Neuron (in vitro differentiated cells): ENCODE measurements at regions not wholly inside any gene's neighbourhood (a gene's known extent, or its start where the extent isn't known, plus 50 kb on each side); places are given as distances from the start of the nearest gene placed in this dataset.
"Not testable (repeated sequence)": the region's sequence is repeated elsewhere in the genome, so short reads cannot be mapped to it uniquely, and the experiment has no call there.

Experiments used
- H2AFZ ChIP-seq: one replicate; pipeline ENCODE4 v1.6.1; 2013; ENCODE audit warnings: low read depth, mild to moderate bottlenecking, inconsistent platforms, low read length, moderate library complexity
- H3K27me3 ChIP-seq: one replicate; pipeline ENCODE4 v1.6.1; 2013; ENCODE audit warnings: low read length; ENCODE audit not compliant: insufficient read depth
- H3K36me3 ChIP-seq: one replicate; pipeline ENCODE4 v1.6.1; 2013; ENCODE audit warnings: low read length; ENCODE audit not compliant: insufficient read depth
- H3K4me1 ChIP-seq: one replicate; pipeline ENCODE4 v1.6.1; 2013; ENCODE audit warnings: low read length; ENCODE audit not compliant: insufficient read depth
- H3K4me3 ChIP-seq: 2 replicates; pipeline ENCODE4 v1.5.1; 2013; ENCODE audit warnings: mild to moderate bottlenecking, low read length, moderate library complexity
- H3K9me3 ChIP-seq: one replicate; pipeline ENCODE4 v1.6.1; 2013; ENCODE audit warnings: low read length

GRCh38 chr20:58575776-58576602 is 60.8 kb upstream of the APCDD1L start:
- Histone ChIP-seq H3K36me3 (no peaks in the 10 kb centered on the region), H3K4me3 (no peak overlapping the region), H3K27me3 (peaks cover 9% of the 10 kb centered on the region), H2AFZ (no peak overlapping the region), H3K4me1 (no peaks in the 10 kb centered on the region), H3K9me3 (peaks cover 2% of the 10 kb centered on the region)

- Histone ChIP-seq H3K4me1 (no peaks in the 10 kb centered on the region), H3K4me3 (no peak overlapping the region), H3K36me3 (no peaks in the 10 kb centered on the region), H2AFZ (no peak overlapping the region), H3K9me3 (no peaks in the 10 kb centered on the region), H3K27me3 (peaks cover 9% of the 10 kb centered on the region)
These were observed 59.3 kb upstream of the APCDD1L start for GRCh38 chr20:58574469-58574868.

GRCh38 chr20:58573986-58574385 is 58.8 kb upstream of the APCDD1L start:
- Histone ChIP-seq H3K9me3 (no peaks in the 10 kb centered on the region), H3K27me3 (peaks cover 9% of the 10 kb centered on the region), H3K36me3 (no peaks in the 10 kb centered on the region), H2AFZ (no peak overlapping the region), H3K4me3 (no peak overlapping the region), H3K4me1 (no peaks in the 10 kb centered on the region)

GRCh38 chr20:58573257-58573656 is 58.1 kb upstream of the APCDD1L start:
- no peaks in the 10 kb centered on the region for H3K36me3 ChIP-seq
- H3K4me1 ChIP-seq = no peaks in the 10 kb centered on the region
- H3K9me3 ChIP-seq = no peaks in the 10 kb centered on the region
- no peak overlapping the region for H3K4me3 ChIP-seq
- H2AFZ ChIP-seq = no peak overlapping the region
- peaks cover 9% of the 10 kb centered on the region for H3K27me3 ChIP-seq

- H3K4me3 ChIP-seq, H3K4me1 ChIP-seq, H3K9me3 ChIP-seq, H3K27me3 ChIP-seq, H2AFZ ChIP-seq, H3K36me3 ChIP-seq: not testable (repeated sequence)
These were observed 57.2 kb upstream of the APCDD1L start for GRCh38 chr20:58572428-58572763.

- Histone ChIP-seq H3K36me3 (no peaks in the 10 kb centered on the region), H2AFZ (no peak overlapping the region), H3K4me1 (no peaks in the 10 kb centered on the region), H3K4me3 (no peak overlapping the region), H3K9me3 (no peaks in the 10 kb centered on the region), H3K27me3 (peaks cover 5% of the 10 kb centered on the region)
These were observed 56.7 kb upstream of the APCDD1L start for GRCh38 chr20:58571693-58572427.

- no peaks in the 10 kb centered on the region for H3K4me1 ChIP-seq
- H3K4me3 ChIP-seq = no peak overlapping the region
- peaks cover 5% of the 10 kb centered on the region for H3K27me3 ChIP-seq
- no peaks in the 10 kb centered on the region for H3K9me3 ChIP-seq
- no peak overlapping the region for H2AFZ ChIP-seq
- H3K36me3 ChIP-seq = no peaks in the 10 kb centered on the region
These were observed 56.1 kb upstream of the APCDD1L start for GRCh38 chr20:58571356-58571692.

GRCh38 chr20:58570204-58570859 is 55.1 kb upstream of the APCDD1L start:
- H2AFZ ChIP-seq = no peak overlapping the region
- no peak overlapping the region for H3K4me3 ChIP-seq
- H3K9me3 ChIP-seq = no peaks in the 10 kb centered on the region
- H3K27me3 ChIP-seq = peaks cover 5% of the 10 kb centered on the region
- no peaks in the 10 kb centered on the region for H3K4me1 ChIP-seq
- no peaks in the 10 kb centered on the region for H3K36me3 ChIP-seq

GRCh38 chr20:58569241-58570125 is 54.3 kb upstream of the APCDD1L start:
- H3K4me1 ChIP-seq = no peaks in the 10 kb centered on the region
- no peak overlapping the region for H2AFZ ChIP-seq
- no peak overlapping the region for H3K4me3 ChIP-seq

GRCh38 chr20:58568483-58569240 is 53.5 kb upstream of the APCDD1L start:
- Histone ChIP-seq H3K36me3 (no peaks in the 10 kb centered on the region), H2AFZ (no peak overlapping the region), H3K4me1 (no peaks in the 10 kb centered on the region), H3K4me3 (no peak overlapping the region), H3K9me3 (no peaks in the 10 kb centered on the region), H3K27me3 (no peaks in the 10 kb centered on the region)

More at GRCh38 chr20:58569241-58570125, 54.3 kb upstream of the APCDD1L start:
- H3K9me3 ChIP-seq = no peaks in the 10 kb centered on the region
- peaks cover 5% of the 10 kb centered on the region for H3K27me3 ChIP-seq
- no peaks in the 10 kb centered on the region for H3K36me3 ChIP-seq

GRCh38 chr20:58568126-58568482 is 52.9 kb upstream of the APCDD1L start:
- Histone ChIP-seq H2AFZ (no peak overlapping the region), H3K4me1 (no peaks in the 10 kb centered on the region), H3K4me3 (no peak overlapping the region), H3K9me3 (no peaks in the 10 kb centered on the region), H3K27me3 (no peaks in the 10 kb centered on the region), H3K36me3 (no peaks in the 10 kb centered on the region)

GRCh38 chr20:58567437-58567836 is 52.2 kb upstream of the APCDD1L start:
- Histone ChIP-seq H3K9me3 (no peaks in the 10 kb centered on the region), H3K4me1 (no peaks in the 10 kb centered on the region), H3K27me3 (no peaks in the 10 kb centered on the region), H3K36me3 (no peaks in the 10 kb centered on the region), H3K4me3 (no peak overlapping the region), H2AFZ (no peak overlapping the region)
